ENCODE measurements at regions not wholly inside any gene's neighbourhood (a gene's known extent, or its start where the extent isn't known, plus 50 kb on each side); places are given as distances from the start of the nearest gene placed in this dataset.

- Histone ChIP-seq H3K4me3 (ENCODE audit: low read depth, low read length) (no peak overlapping the region), H3K9me3 (ENCODE audit: control insufficient read depth, insufficient read depth, low read depth, low read length) (no peaks in the 10 kb centered on the region), H3K4me1 (ENCODE audit: control insufficient read depth, insufficient read depth, low read length) (no peaks in the 10 kb centered on the region), H3K9ac (ENCODE audit: low read length) (no peak overlapping the region), H3K36me3 (ENCODE audit: control insufficient read depth, insufficient read depth, low read length) (no peaks in the 10 kb centered on the region), H3K27me3 (ENCODE audit: control insufficient read depth, insufficient read depth, low read length) (no peaks in the 10 kb centered on the region), H3K27ac (ENCODE audit: low read depth, low read length) (no peak overlapping the region)
Measured at GRCh38 chr4:32987111-32987510, 2266.9 kb downstream of the PCDH7 start.

- Histone ChIP-seq H3K27me3 (ENCODE audit: control insufficient read depth, insufficient read depth, low read length) (no peaks in the 10 kb centered on the region), H3K4me3 (ENCODE audit: low read depth, low read length) (no peak overlapping the region), H3K36me3 (ENCODE audit: control insufficient read depth, insufficient read depth, low read length) (no peaks in the 10 kb centered on the region), H3K9ac (ENCODE audit: low read length) (no peak overlapping the region), H3K9me3 (ENCODE audit: control insufficient read depth, insufficient read depth, low read depth, low read length) (no peaks in the 10 kb centered on the region), H3K4me1 (ENCODE audit: control insufficient read depth, insufficient read depth, low read length) (no peaks in the 10 kb centered on the region), H3K27ac (ENCODE audit: low read depth, low read length) (no peak overlapping the region)
Measured at GRCh38 chr4:32988165-32988811, 2268.1 kb downstream of the PCDH7 start.

GRCh38 chr4:32991663-32992062, 2271.5 kb downstream of the PCDH7 start:
- Histone ChIP-seq H3K9me3 (ENCODE audit: control insufficient read depth, insufficient read depth, low read depth, low read length) (no peaks in the 10 kb centered on the region), H3K4me3 (ENCODE audit: low read depth, low read length) (no peak overlapping the region), H3K9ac (ENCODE audit: low read length) (no peak overlapping the region), H3K27ac (ENCODE audit: low read depth, low read length) (no peak overlapping the region), H3K27me3 (ENCODE audit: control insufficient read depth, insufficient read depth, low read length) (no peaks in the 10 kb centered on the region), H3K4me1 (ENCODE audit: control insufficient read depth, insufficient read depth, low read length) (no peaks in the 10 kb centered on the region), H3K36me3 (ENCODE audit: control insufficient read depth, insufficient read depth, low read length) (no peaks in the 10 kb centered on the region)

GRCh38 chr4:32994981-32995881, 2275.1 kb downstream of the PCDH7 start:
- no peaks in the 10 kb centered on the region for H3K36me3 ChIP-seq (ENCODE audit: control insufficient read depth, insufficient read depth, low read length)
- H3K27ac ChIP-seq (ENCODE audit: low read depth, low read length): no peak overlapping the region
- H3K27me3 ChIP-seq (ENCODE audit: control insufficient read depth, insufficient read depth, low read length): no peaks in the 10 kb centered on the region
- no peak overlapping the region for H3K9ac ChIP-seq (ENCODE audit: low read length)
- no peaks in the 10 kb centered on the region for H3K9me3 ChIP-seq (ENCODE audit: control insufficient read depth, insufficient read depth, low read depth, low read length)
- no peak overlapping the region for H3K4me3 ChIP-seq (ENCODE audit: low read depth, low read length)
- no peaks in the 10 kb centered on the region for H3K4me1 ChIP-seq (ENCODE audit: control insufficient read depth, insufficient read depth, low read length)

GRCh38 chr4:33013282-33013681, 2293.1 kb downstream of the PCDH7 start:
- no peak overlapping the region for H3K9ac ChIP-seq (ENCODE audit: low read length)
- H3K9me3 ChIP-seq (ENCODE audit: control insufficient read depth, insufficient read depth, low read depth, low read length): no peaks in the 10 kb centered on the region
- 0 out of 2 replicates have a peak overlapping the region, but pooled peaks have one; percentile 18 for H3K27ac ChIP-seq (ENCODE audit: low read depth, low read length)
- no peaks in the 10 kb centered on the region for H3K27me3 ChIP-seq (ENCODE audit: control insufficient read depth, insufficient read depth, low read length)
- H3K4me1 ChIP-seq (ENCODE audit: control insufficient read depth, insufficient read depth, low read length): 0 out of 2 replicates have a peak, but pooled peaks cover 7% of the 10 kb centered on the region
- H3K4me3 ChIP-seq (ENCODE audit: low read depth, low read length): no peak overlapping the region
- H3K36me3 ChIP-seq (ENCODE audit: control insufficient read depth, insufficient read depth, low read length): no peaks in the 10 kb centered on the region

GRCh38 chr4:33025236-33025635, 2305.1 kb downstream of the PCDH7 start:
- Histone ChIP-seq H3K36me3 (ENCODE audit: control insufficient read depth, insufficient read depth, low read length) (no peaks in the 10 kb centered on the region), H3K27me3 (ENCODE audit: control insufficient read depth, insufficient read depth, low read length) (no peaks in the 10 kb centered on the region), H3K9me3 (ENCODE audit: control insufficient read depth, insufficient read depth, low read depth, low read length) (no peaks in the 10 kb centered on the region), H3K9ac (ENCODE audit: low read length) (no peak overlapping the region), H3K4me3 (ENCODE audit: low read depth, low read length) (no peak overlapping the region), H3K4me1 (ENCODE audit: control insufficient read depth, insufficient read depth, low read length) (no peaks in the 10 kb centered on the region), H3K27ac (ENCODE audit: low read depth, low read length) (no peak overlapping the region)

GRCh38 chr4:33029976-33030375, 2309.8 kb downstream of the PCDH7 start:
- Histone ChIP-seq H3K9ac (ENCODE audit: low read length) (no peak overlapping the region), H3K27me3 (ENCODE audit: control insufficient read depth, insufficient read depth, low read length) (no peaks in the 10 kb centered on the region), H3K4me3 (ENCODE audit: low read depth, low read length) (no peak overlapping the region), H3K27ac (ENCODE audit: low read depth, low read length) (no peak overlapping the region), H3K4me1 (ENCODE audit: control insufficient read depth, insufficient read depth, low read length) (no peaks in the 10 kb centered on the region), H3K36me3 (ENCODE audit: control insufficient read depth, insufficient read depth, low read length) (no peaks in the 10 kb centered on the region), H3K9me3 (ENCODE audit: control insufficient read depth, insufficient read depth, low read depth, low read length) (no peaks in the 10 kb centered on the region)

- Histone ChIP-seq H3K4me3 (ENCODE audit: low read depth, low read length) (no peak overlapping the region), H3K27ac (ENCODE audit: low read depth, low read length) (no peak overlapping the region), H3K36me3 (ENCODE audit: control insufficient read depth, insufficient read depth, low read length) (no peaks in the 10 kb centered on the region), H3K9me3 (ENCODE audit: control insufficient read depth, insufficient read depth, low read depth, low read length) (no peaks in the 10 kb centered on the region), H3K4me1 (ENCODE audit: control insufficient read depth, insufficient read depth, low read length) (no peaks in the 10 kb centered on the region), H3K27me3 (ENCODE audit: control insufficient read depth, insufficient read depth, low read length) (no peaks in the 10 kb centered on the region), H3K9ac (ENCODE audit: low read length) (no peak overlapping the region)
Measured at GRCh38 chr4:33031328-33031727, 2311.2 kb downstream of the PCDH7 start.

- Histone ChIP-seq H3K9me3 (ENCODE audit: control insufficient read depth, insufficient read depth, low read depth, low read length) (no peaks in the 10 kb centered on the region), H3K36me3 (ENCODE audit: control insufficient read depth, insufficient read depth, low read length) (no peaks in the 10 kb centered on the region), H3K27me3 (ENCODE audit: control insufficient read depth, insufficient read depth, low read length) (no peaks in the 10 kb centered on the region), H3K4me3 (ENCODE audit: low read depth, low read length) (no peak overlapping the region), H3K9ac (ENCODE audit: low read length) (no peak overlapping the region), H3K27ac (ENCODE audit: low read depth, low read length) (no peak overlapping the region), H3K4me1 (ENCODE audit: control insufficient read depth, insufficient read depth, low read length) (no peaks in the 10 kb centered on the region)
Measured at GRCh38 chr4:33037464-33037863, 2317.3 kb downstream of the PCDH7 start.

GRCh38 chr4:33045334-33045733, 2325.2 kb downstream of the PCDH7 start:
- Histone ChIP-seq H3K4me3 (ENCODE audit: low read depth, low read length) (no peak overlapping the region), H3K9ac (ENCODE audit: low read length) (no peak overlapping the region), H3K27me3 (ENCODE audit: control insufficient read depth, insufficient read depth, low read length) (no peaks in the 10 kb centered on the region), H3K36me3 (ENCODE audit: control insufficient read depth, insufficient read depth, low read length) (no peaks in the 10 kb centered on the region), H3K9me3 (ENCODE audit: control insufficient read depth, insufficient read depth, low read depth, low read length) (no peaks in the 10 kb centered on the region), H3K27ac (ENCODE audit: low read depth, low read length) (no peak overlapping the region), H3K4me1 (ENCODE audit: control insufficient read depth, insufficient read depth, low read length) (no peaks in the 10 kb centered on the region)

- no peaks in the 10 kb centered on the region for H3K4me1 ChIP-seq (ENCODE audit: control insufficient read depth, insufficient read depth, low read length)
- H3K27ac ChIP-seq (ENCODE audit: low read depth, low read length): no peak overlapping the region
- H3K9ac ChIP-seq (ENCODE audit: low read length): no peak overlapping the region
- H3K36me3 ChIP-seq (ENCODE audit: control insufficient read depth, insufficient read depth, low read length): no peaks in the 10 kb centered on the region
- no peaks in the 10 kb centered on the region for H3K27me3 ChIP-seq (ENCODE audit: control insufficient read depth, insufficient read depth, low read length)
- H3K4me3 ChIP-seq (ENCODE audit: low read depth, low read length): no peak overlapping the region
- no peaks in the 10 kb centered on the region for H3K9me3 ChIP-seq (ENCODE audit: control insufficient read depth, insufficient read depth, low read depth, low read length)
Measured at GRCh38 chr4:33052241-33052640, 2332.1 kb downstream of the PCDH7 start.
